HG02588 (cell line): ENCODE measurements at regions not wholly inside any gene's neighbourhood (a gene's known extent, or its start where the extent isn't known, plus 50 kb on each side); places are given as distances from the start of the nearest gene placed in this dataset.
"Not testable (repeated sequence)": the region's sequence is repeated elsewhere in the genome, so short reads cannot be mapped to it uniquely, and the experiment has no call there.

Experiments
- ATAC-seq: cut with Tn5 transposase; IDR thresholded peaks from one replicate; pipeline ENCODE4 v1.9.1; 2021; ENCODE audit warnings: mild to moderate bottlenecking, moderate library complexity; ENCODE audit not compliant: unreplicated experiment

GRCh38 chr13:87736849-87737385 is 65.7 kb downstream of the SLITRK5 start:
- ATAC-seq, result no peak

DNA sequence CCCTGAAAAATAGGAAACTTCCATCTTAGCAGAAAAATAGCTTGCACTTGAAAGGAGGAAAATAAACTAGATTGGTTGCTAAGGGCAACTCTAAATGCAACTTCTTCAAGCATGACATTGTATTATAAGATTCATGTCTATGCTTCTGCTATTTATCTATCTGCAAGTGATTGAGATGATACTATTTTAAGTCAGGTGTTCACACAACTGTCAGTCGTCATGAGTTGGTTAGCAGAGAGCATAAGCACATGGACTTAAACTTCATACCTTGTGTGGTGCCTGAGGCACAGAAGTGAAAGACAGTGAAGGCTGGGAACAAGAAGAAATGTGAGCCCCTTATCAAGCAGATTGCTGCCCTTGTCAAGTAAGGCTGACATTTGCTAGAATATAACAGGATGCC is 82.9 kb downstream of the SLITRK5 start:
- ATAC-seq, result no peak

- no peak for ATAC-seq
Measured at GRCh38 chr13:87769445-87769844, 98.3 kb downstream of the SLITRK5 start.

GRCh38 chr13:87777387-87777786 is 106.2 kb downstream of the SLITRK5 start:
- no peak for ATAC-seq

DNA sequence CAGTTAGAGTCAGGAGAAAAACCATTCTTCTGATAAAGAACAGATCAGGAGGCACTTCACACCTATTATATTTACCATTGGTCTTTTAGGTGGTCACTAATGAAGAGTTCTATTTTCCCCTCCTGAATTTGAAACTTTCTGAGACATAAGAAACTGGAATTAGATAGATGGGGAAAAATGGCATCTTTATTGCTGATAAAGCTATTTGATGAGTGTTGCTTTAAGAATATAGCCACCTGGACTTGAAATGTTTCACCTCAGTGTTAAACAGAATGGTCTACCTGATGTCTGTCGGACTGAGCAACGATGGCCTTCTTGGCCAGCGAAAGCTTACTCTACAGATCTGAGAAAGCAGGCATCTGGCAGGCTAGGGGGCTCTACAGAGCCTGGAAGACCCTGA is 107.0 kb downstream of the SLITRK5 start:
- ATAC-seq, result no peak

DNA sequence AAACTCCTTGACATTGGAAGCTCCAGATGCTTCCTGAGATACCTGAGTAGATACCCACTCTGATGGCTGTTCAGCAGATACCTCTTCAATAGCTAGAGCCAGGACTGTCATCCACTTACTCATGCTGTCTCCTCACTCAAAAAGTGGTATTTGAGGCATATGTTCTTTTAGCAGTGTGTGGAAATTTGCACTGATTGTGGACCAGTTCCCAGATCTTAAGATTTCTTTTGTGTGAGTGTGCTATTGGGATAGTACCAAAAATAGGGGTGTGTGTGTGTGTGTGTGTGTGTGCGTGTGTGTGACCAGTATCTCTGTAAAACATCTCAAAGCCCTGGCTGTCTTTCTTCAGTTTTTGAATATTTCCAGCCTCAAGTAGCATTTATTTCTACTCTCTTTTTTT is 108.3 kb downstream of the SLITRK5 start:
- ATAC-seq, result no peak

- no peak for ATAC-seq
Measured at GRCh38 chr13:87783366-87783765, 112.2 kb downstream of the SLITRK5 start.

GRCh38 chr13:87788363-87788762 is 117.2 kb downstream of the SLITRK5 start:
- ATAC-seq, result no peak

DNA sequence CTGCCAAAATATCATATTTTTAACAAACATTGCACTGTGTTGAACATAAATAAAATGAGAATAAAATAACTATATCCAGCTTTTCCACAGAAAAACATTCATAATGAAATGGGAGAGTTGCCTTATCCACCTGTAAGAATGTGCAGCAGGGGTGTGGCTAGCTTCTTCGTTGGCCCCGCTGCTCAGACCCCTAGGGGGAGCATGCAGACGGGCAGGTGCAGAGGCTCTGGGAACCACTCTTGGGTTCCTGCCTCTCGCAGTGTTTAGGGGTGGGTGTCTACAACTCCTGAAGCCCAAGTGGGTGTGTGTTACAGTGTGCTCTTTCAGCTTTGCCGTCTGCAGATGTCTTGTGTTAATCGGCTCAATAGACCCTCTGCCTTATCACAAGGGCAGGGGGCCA is 121.7 kb downstream of the SLITRK5 start:
- no peak for ATAC-seq

DNA sequence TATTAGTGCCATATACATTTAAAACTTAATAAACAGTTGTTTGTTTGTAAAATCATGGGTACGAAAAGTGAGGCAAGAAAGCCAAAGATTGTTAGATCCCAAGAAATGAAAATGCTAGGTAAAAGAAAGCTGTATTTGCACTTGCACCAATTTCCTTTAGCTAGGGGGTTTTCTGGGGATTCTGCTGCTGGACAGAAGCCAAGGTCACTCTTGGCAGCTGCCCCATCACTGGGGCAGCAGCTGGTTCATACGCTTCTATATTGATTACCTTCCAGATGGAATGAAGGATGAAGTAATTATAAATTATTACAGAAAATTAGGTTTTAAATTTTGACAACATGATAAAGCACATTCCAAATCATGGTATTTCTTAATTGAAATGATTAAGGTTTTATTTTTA is 127.4 kb downstream of the SLITRK5 start:
- no peak for ATAC-seq

GRCh38 chr13:87810391-87810801 is 139.2 kb downstream of the SLITRK5 start:
- no peak for ATAC-seq

DNA sequence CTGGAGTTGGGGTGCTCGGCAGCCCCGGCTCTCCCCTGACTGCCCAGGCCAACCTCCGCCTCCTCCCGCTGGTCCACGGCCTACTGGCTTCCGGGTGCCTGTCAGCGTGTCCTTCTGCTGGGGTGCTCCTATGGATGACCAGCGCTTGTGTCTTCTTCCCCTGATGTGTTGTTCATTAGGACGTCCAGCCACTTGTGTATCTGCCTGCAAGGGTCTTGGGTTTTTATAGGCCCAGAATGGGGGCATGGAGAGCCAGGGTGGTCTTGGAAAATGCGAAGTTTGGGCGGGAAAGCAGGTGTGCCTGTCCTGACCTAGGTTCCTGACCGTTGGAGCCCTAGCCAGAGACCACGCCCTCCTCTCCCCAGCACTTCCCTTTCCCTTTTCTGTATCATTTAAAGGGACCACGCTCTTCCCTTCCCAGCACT is 139.8 kb downstream of the SLITRK5 start:
- no peak for ATAC-seq

DNA sequence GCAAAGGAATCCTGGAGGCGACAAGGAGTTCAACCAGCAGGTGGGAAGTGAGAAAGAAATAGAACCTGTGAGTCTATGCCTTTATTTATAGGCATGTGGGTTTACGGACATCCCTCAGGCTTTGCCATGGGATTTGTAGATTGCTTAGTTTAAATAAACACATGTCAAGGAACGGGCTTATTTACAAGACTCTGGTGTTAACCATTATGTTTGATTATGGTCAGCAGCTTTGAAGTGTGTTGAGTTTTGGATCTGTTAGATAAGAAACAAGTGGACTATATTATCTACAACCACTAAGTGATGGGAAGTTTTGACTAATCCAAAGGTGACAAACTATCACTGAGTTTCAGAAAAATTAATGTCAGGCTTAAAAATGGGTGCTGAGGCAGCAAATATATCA is 143.2 kb downstream of the SLITRK5 start:
- ATAC-seq, result no peak

DNA sequence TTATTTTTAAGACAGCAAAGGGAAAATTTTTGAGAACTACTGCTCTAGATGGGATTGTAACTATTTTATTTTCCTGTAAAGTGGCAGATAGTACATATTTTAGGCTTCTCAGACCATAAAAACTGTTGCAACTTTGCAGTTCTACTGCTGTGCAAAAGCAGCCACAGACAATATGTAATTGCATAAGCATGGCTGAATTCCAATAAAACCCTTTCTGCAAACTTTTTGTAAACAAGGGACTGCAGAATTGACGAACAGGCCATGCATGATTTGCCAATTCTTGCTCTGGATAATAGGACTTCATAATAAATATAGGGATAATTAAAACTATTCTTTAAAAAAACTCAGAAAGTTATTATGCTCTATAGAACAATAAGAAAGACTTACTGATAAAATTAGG is 149.1 kb downstream of the SLITRK5 start:
- no peak for ATAC-seq

GRCh38 chr13:87821512-87821911 is 150.3 kb downstream of the SLITRK5 start:
- ATAC-seq, result no peak

- ATAC-seq, result not testable (repeated sequence)
Measured at GRCh38 chr13:87826301-87826700, 155.1 kb downstream of the SLITRK5 start.

DNA sequence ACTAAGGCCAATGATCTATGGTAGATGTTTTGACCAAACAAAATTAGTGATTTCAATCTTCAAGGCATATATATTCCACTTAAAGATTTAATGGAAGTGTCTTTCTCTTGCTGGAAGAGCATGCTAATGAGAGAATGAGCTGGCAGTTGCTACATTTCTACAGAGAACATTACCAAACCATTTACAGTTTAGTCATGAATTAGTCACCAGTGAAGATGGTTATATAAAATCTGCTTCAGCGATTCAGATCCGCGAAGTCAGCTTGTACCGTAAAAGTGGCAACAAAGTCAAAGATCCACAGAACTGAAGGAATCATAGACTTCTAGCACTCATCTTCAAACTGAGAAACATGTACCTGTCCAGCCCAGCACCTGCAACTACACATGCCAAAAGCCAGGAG is 156.3 kb downstream of the SLITRK5 start:
- no peak for ATAC-seq

DNA sequence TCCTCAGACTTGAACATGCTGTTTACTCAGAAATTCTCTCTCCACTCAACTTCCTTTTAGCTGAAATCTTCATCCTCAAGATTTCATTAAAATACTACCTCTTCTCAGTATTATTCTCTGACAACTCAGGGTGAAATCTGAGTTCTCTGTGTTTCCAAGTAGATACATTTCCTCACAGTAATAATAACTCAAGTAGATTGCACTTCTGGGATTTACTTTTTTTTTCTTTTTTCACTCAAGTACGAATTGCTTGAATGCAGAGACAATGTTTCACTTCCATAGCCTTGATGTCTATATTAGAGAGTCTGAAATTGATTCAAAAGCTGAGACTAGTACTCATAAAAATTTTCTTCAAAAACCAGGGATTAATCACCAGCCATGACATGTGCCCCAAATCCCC is 166.4 kb downstream of the SLITRK5 start:
- ATAC-seq, result no peak

- ATAC-seq, result no peak
Measured at GRCh38 chr13:87837946-87838345, 166.8 kb downstream of the SLITRK5 start.

GRCh38 chr13:87851410-87851809 is 180.2 kb downstream of the SLITRK5 start:
- no peak for ATAC-seq

- no peak for ATAC-seq
Measured at GRCh38 chr13:87855553-87855952, 184.4 kb downstream of the SLITRK5 start.

- no peak for ATAC-seq
Measured at GRCh38 chr13:87859261-87859660, 188.1 kb downstream of the SLITRK5 start.

- no peak for ATAC-seq
Measured at GRCh38 chr13:87867426-87867825, 196.3 kb downstream of the SLITRK5 start.

DNA sequence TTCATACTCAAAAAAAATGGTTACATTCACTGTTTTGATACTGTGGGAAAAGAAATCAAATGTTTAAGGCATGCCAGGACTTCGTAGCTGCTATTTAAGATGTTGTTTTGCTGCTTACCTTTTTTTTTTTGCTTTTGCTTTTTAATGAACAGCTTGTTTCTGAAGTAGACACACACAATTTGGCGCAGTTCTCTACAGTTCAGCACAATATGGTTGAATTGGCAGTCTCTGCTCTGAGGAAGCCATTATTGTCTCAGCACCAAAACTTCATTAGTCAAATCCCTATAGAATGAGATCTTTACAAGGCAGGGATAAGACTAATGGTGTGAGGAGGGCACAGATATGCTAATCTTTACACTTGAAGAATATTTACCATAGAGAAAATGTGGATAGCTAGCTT is 197.6 kb downstream of the SLITRK5 start:
- no peak for ATAC-seq
